ENCODE measurements at regions not wholly inside any gene's neighbourhood (a gene's known extent, or its start where the extent isn't known, plus 50 kb on each side); places are given as distances from the start of the nearest gene placed in this dataset.

DNA sequence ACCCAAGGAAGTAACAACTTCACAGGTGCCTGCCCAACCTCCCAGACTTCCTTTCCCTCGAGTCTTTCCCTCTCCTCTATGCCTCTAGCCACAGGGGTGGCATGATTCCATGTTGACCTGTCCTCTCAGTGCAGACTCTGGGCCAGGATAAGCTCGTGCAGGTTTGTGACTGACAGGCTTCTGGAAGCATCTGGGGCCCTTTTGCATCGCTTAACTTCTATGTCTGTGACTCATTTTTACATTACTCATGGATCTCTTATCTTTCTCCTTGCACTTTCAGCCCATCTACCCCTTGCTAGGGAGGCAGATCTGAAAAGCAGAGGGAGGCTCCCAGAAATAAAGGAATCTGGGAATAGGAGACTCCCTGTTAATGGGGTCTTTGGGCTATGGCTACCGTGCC, 98.5 kb upstream of the RIOK3 start:
- TF ChIP-seq, protein P1, sequence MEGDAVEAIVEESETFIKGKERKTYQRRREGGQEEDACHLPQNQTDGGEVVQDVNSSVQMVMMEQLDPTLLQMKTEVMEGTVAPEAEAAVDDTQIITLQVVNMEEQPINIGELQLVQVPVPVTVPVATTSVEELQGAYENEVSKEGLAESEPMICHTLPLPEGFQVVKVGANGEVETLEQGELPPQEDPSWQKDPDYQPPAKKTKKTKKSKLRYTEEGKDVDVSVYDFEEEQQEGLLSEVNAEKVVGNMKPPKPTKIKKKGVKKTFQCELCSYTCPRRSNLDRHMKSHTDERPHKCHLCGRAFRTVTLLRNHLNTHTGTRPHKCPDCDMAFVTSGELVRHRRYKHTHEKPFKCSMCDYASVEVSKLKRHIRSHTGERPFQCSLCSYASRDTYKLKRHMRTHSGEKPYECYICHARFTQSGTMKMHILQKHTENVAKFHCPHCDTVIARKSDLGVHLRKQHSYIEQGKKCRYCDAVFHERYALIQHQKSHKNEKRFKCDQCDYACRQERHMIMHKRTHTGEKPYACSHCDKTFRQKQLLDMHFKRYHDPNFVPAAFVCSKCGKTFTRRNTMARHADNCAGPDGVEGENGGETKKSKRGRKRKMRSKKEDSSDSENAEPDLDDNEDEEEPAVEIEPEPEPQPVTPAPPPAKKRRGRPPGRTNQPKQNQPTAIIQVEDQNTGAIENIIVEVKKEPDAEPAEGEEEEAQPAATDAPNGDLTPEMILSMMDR (IDR thresholded peaks at IDR 0.05; ENCODE audit: unreplicated experiment) = no peak
- H3K27ac Mint-ChIP-seq = no peak overlapping the region
- peaks cover 20% of the 10 kb centered on the region for H3K4me1 Mint-ChIP-seq (ENCODE audit: low read depth)
- no peaks in the 10 kb centered on the region for H3K9me3 Mint-ChIP-seq (ENCODE audit: low read depth)
- DNase-seq (ENCODE audit: low spot score, unreplicated experiment) = no peak
- no peak overlapping the region for H3K4me3 Mint-ChIP-seq (ENCODE audit: low read depth)
- no peaks in the 10 kb centered on the region for H3K27me3 Mint-ChIP-seq
- peaks cover 13% of the 10 kb centered on the region for H3K36me3 Mint-ChIP-seq (ENCODE audit: insufficient read depth)

DNA sequence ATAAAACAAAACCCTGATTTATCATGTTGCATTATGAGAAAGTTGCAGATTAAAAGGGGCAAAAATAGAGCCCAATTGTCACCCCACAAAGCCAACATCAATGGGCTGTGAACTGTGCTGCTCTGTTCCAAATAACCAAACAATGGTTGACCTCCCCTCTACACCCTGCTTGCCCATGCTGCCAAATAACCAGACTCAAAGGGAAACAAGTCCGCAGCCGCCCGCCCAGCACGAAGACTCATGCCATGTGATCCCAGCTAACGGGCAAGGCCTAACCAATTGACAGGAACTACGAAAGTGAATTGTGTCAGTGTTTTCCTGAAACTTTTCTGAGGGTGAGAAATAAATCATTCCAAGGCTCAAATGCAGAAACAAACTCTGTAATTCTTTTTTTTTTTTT, 97.9 kb upstream of the RIOK3 start:
- H3K36me3 Mint-ChIP-seq (ENCODE audit: insufficient read depth) = peaks cover 11% of the 10 kb centered on the region
- H3K9me3 Mint-ChIP-seq (ENCODE audit: low read depth) = peaks cover 3% of the 10 kb centered on the region
- H3K4me1 Mint-ChIP-seq (ENCODE audit: low read depth) = peaks cover 20% of the 10 kb centered on the region
- no peak overlapping the region for H3K4me3 Mint-ChIP-seq (ENCODE audit: low read depth)
- TF ChIP-seq, protein P1 (IDR thresholded peaks at IDR 0.05; ENCODE audit: unreplicated experiment) = no peak
- H3K27ac Mint-ChIP-seq = no peak overlapping the region
- no peaks in the 10 kb centered on the region for H3K27me3 Mint-ChIP-seq
- DNase-seq (ENCODE audit: low spot score, unreplicated experiment) = no peak

DNA sequence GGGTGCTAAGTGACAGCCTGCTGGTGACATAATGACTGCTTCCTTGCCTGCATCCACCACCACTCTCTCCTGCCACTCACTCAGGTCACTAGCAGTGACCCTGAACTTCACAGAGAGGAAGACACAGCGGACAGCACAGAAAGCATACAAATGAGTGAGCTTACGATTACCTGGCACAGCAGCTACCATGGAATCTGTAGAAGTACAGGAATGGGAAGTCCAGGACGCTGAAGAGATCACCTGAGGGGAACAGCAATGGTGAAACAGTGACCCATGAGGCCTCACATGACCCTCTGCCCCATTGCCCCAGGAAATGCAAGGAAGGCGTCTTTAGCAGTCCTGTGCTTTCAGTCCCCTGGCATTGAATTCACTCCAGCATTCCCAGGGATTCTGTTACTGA, 96.7 kb upstream of the RIOK3 start:
- no peak for DNase-seq (ENCODE audit: low spot score, unreplicated experiment)
- Mint-ChIP-seq H3K36me3 (ENCODE audit: insufficient read depth) (peaks cover 12% of the 10 kb centered on the region), H3K27ac (no peak overlapping the region), H3K4me3 (ENCODE audit: low read depth) (no peak overlapping the region), H3K27me3 (no peaks in the 10 kb centered on the region), H3K9me3 (ENCODE audit: low read depth) (peaks cover 6% of the 10 kb centered on the region), H3K4me1 (ENCODE audit: low read depth) (peaks cover 20% of the 10 kb centered on the region)
- TF ChIP-seq, protein P1 (IDR thresholded peaks at IDR 0.05; ENCODE audit: unreplicated experiment) = no peak

DNA sequence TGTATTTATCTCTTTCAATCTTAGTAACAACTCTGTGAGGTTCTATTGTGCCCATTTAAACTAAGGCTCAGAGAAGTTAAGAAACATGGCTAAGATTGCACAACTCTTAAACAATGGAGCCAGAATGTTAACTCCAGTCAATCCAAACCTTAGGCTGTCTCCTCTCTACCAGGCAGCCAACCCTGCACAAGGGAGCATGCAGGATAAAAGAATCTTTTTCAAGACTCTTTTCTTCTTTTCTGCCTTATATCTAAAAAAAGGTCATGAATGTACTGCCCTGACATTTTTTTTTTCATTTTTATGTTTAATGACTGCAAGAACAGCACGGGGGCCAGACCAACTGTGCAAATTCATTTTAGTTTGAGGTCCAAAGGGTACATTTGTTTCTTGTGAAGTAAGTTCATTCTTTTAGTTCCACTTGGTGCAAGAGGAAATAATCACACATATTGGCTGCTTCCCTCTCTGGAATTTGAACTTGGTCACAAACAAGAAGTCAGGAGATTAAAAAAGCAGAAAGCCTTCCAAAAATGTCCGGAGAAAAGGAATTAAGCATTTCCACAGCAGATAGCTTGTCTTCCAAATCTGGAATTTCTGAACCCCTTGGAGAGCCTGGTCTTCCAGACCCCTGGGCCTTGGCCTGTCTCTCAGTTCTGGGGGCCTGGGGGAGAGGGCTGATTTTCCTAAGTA, 96.0 kb upstream of the RIOK3 start:
- Mint-ChIP-seq H3K4me1 (ENCODE audit: low read depth) (peaks cover 20% of the 10 kb centered on the region), H3K27me3 (no peaks in the 10 kb centered on the region), H3K27ac (peak overlapping the region; percentile 43), H3K36me3 (ENCODE audit: insufficient read depth) (peaks cover 9% of the 10 kb centered on the region), H3K9me3 (ENCODE audit: low read depth) (peaks cover 6% of the 10 kb centered on the region), H3K4me3 (ENCODE audit: low read depth) (no peak overlapping the region)
- no peak for DNase-seq (ENCODE audit: low spot score, unreplicated experiment)
- TF ChIP-seq, protein P1 (IDR thresholded peaks at IDR 0.05; ENCODE audit: unreplicated experiment) = no peak

DNA sequence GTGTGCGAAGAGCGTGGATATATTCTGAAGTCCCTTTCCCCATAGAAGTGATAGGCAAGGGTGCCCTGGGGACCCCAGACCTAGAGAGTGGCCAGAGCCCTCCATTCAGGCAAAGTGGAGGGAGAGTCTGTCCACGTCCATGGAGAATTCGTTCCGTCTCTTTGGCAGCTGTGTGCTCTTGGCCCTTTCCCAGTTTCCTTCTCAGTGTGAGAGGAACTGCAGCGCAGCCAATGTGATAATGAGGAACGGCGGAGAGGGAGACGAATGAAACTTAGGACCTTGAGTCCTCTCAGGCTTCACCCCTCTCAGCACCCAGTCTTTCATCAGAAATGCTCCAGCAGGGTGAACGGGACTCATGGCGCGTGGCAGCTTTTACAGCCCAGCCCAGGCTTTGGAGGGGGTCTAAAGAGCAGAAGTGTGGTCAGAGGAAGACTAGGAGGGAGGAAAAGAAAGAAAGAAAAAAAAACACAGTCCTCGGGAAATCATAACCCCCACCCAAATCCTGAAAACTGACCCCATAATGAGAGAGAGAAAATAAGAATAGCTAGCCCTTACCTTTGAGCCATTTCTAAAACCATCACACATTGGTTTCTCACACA, 95.0 kb upstream of the RIOK3 start:
- no peak overlapping the region for H3K4me3 Mint-ChIP-seq (ENCODE audit: low read depth)
- TF ChIP-seq, protein P1 (IDR thresholded peaks at IDR 0.05; ENCODE audit: unreplicated experiment) = no peak
- H3K27me3 Mint-ChIP-seq = no peaks in the 10 kb centered on the region
- DNase-seq (ENCODE audit: low spot score, unreplicated experiment) = no peak
- H3K27ac Mint-ChIP-seq = no peak overlapping the region
- H3K4me1 Mint-ChIP-seq (ENCODE audit: low read depth) = peaks cover 16% of the 10 kb centered on the region
- peaks cover 6% of the 10 kb centered on the region for H3K9me3 Mint-ChIP-seq (ENCODE audit: low read depth)
- peaks cover 9% of the 10 kb centered on the region for H3K36me3 Mint-ChIP-seq (ENCODE audit: insufficient read depth)

Measured in progenitor cell of endocrine pancreas (in vitro differentiated cells).